ENCODE measurements at regions not wholly inside any gene's neighbourhood (a gene's known extent, or its start where the extent isn't known, plus 50 kb on each side); places are given as distances from the start of the nearest gene placed in this dataset.

- ChIA-PET POLR2A (ENCODE audit: unreplicated experiment) (no interaction called here), CTCF (no interaction called here)
- no peak overlapping the region for H2BK15ac ChIP-seq (ENCODE audit: low read depth, low read length)
- dilution Hi-C loops (cut with HindIII; ENCODE audit: low sequenced_read_pairs, unreplicated experiment) = no loop called here
- no peaks in the 10 kb centered on the region for H3K27me3 ChIP-seq (ENCODE audit: control insufficient read depth, insufficient read depth, low read length)
- no peak overlapping the region for H2BK20ac ChIP-seq (ENCODE audit: low read depth, low read length)
- DNase-seq = peak; percentile 53
- H3K9me1 ChIP-seq (ENCODE audit: insufficient read depth, low read length) = 0 out of 2 replicates have a peak, but pooled peaks cover 2% of the 10 kb centered on the region
- H3K4ac ChIP-seq (ENCODE audit: low read depth, low read length) = no peak overlapping the region
- H2AK5ac ChIP-seq (ENCODE audit: low read depth, low read length) = no peak overlapping the region
- TF ChIP-seq BHLHE40 (IDR thresholded peaks at IDR 0.05; ENCODE audit: low read depth, low read length) = no peak
- peak overlapping the region; percentile 1; the same call in 1 of the 2 replicates for H3K56ac ChIP-seq (ENCODE audit: extremely low read depth, insufficient read depth, low read length)
- peak overlapping the region; percentile 64; the same call in 1 of the 2 replicates for H2BK120ac ChIP-seq (ENCODE audit: low read depth, low read length)
- peak; percentile 73 for ATAC-seq (ENCODE audit: low read depth)
- no peak overlapping the region for H2AK9ac ChIP-seq (replicated peaks; ENCODE audit: low read depth, low read length, poor library complexity)
- H4K8ac ChIP-seq (ENCODE audit: low read depth in 2 of 2, low read length in 2 of 2) = no peak overlapping the region; a peak in 1 of 4 replicates
- H4K5ac ChIP-seq (ENCODE audit: low read depth, low read length) = no peak overlapping the region
- H3K4me1 ChIP-seq (ENCODE audit: control insufficient read depth, insufficient read depth, low read length) = peaks cover 2% of the 10 kb centered on the region; the same call in 1 of the 2 replicates
- peak overlapping the region; percentile 29; the same call in 1 of the 2 replicates for H3K27ac ChIP-seq (ENCODE audit: insufficient read depth, low read length)
- H4K91ac ChIP-seq (ENCODE audit: insufficient read depth, low read depth, low read length) = no peak overlapping the region
- peak overlapping the region; percentile 88 for H2BK5ac ChIP-seq (ENCODE audit: low read depth, low read length, poor library complexity, severe bottlenecking)
- no peaks in the 10 kb centered on the region for H3K9me3 ChIP-seq (ENCODE audit: control insufficient read depth, insufficient read depth, low read length)
- no TSS peak for BruUV-seq (replicated peaks)
- H3K4me2 ChIP-seq (ENCODE audit: low read depth, low read length) = peak overlapping the region; percentile 77
- no peak overlapping the region for H3K9ac ChIP-seq (ENCODE audit: low read depth, low read length)
- H3K4me3 ChIP-seq (ENCODE audit: insufficient read depth, low read depth, low read length) = no peak overlapping the region
- no peak overlapping the region for H3K23ac ChIP-seq (ENCODE audit: low read depth, low read length)
- H2AFZ ChIP-seq (replicated peaks; ENCODE audit: low read length, poor library complexity) = no peak overlapping the region
- H3K36me3 ChIP-seq (ENCODE audit: control insufficient read depth, insufficient read depth, low read length) = no peaks in the 10 kb centered on the region
- intact Hi-C loops (cut with micrococcal nuclease) = no loop called here
- H3K18ac ChIP-seq (ENCODE audit: low read depth, low read length) = no peak overlapping the region
- H4K20me1 ChIP-seq (ENCODE audit: insufficient read depth, low read length) = no peaks in the 10 kb centered on the region
- in situ Hi-C loops (cut with MboI; ENCODE audit: low sequenced_read_pairs) = no loop called here
- no peaks in the 10 kb centered on the region for H3K79me1 ChIP-seq (ENCODE audit: low read depth in 1 of 2, low read length in 2 of 2)
- no peak overlapping the region for H3K14ac ChIP-seq (replicated peaks; ENCODE audit: low read depth, low read length)
- WGBS, 2 experiments (ENCODE audit: extremely low coverage in 2 of 2, insufficient read length in 1 of 2) = no CpG with 5 or more reads among the region's 2 CpGs
These were observed 1516.7 kb upstream of the PCDH20 start for GRCh38 chr13:62932256-62932883.
